Gastrocnemius medialis (tissue), 4 donors: ENCODE measurements at regions not wholly inside any gene's neighbourhood (a gene's known extent, or its start where the extent isn't known, plus 50 kb on each side); places are given as distances from the start of the nearest gene placed in this dataset.

ENCODE experiments used
- POLR2A ChIP-seq, 2 donors: fragments of 450-650 bp; IDR thresholded peaks; one replicate each; pipeline ENCODE4 v1.6.1; 2017; ENCODE audit warnings: antibody characterized with exemption in 2 of 2, mild to moderate bottlenecking in 2 of 2, moderate library complexity in 2 of 2
- TF ChIP-seq, protein P1 (sequence below), 5 experiments: fragments of 450-650 bp in 3 of 5; fragments of 200-600 bp in 2 of 5; sonication (generic) in 2 of 5; IDR thresholded peaks in 4 of 5; conservative IDR thresholded peaks in 1 of 5; 1 replicate in 4 of 5; 2 replicates in 1 of 5; pipeline ENCODE4 v1.5.1; 2016 to 2019; ENCODE audit warnings: antibody characterized with exemption in 5 of 5, mild to moderate bottlenecking in 3 of 5, moderate library complexity in 3 of 5

DNA sequence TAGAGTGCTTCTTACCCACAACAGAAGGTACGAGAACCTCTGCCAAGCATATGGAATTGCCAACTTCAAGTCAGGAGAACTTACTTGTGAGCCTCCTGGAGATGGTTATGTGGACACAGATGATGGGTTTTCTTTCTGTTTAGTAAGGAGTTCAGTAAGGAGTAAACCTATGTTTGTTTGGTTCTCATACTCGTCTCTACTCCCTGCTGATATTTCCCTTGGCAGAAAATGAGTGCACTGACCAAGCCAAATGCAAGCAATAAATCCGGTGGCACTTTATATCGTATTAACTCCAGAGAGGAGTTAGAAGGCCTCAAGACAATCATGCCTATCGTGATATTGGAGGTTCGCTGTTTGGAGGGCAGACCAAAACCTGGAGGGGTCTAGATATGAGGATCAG lies 83.2 kb upstream of the CYP1B1 start:
- TF ChIP-seq, protein P1, sequence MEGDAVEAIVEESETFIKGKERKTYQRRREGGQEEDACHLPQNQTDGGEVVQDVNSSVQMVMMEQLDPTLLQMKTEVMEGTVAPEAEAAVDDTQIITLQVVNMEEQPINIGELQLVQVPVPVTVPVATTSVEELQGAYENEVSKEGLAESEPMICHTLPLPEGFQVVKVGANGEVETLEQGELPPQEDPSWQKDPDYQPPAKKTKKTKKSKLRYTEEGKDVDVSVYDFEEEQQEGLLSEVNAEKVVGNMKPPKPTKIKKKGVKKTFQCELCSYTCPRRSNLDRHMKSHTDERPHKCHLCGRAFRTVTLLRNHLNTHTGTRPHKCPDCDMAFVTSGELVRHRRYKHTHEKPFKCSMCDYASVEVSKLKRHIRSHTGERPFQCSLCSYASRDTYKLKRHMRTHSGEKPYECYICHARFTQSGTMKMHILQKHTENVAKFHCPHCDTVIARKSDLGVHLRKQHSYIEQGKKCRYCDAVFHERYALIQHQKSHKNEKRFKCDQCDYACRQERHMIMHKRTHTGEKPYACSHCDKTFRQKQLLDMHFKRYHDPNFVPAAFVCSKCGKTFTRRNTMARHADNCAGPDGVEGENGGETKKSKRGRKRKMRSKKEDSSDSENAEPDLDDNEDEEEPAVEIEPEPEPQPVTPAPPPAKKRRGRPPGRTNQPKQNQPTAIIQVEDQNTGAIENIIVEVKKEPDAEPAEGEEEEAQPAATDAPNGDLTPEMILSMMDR (IDR thresholded peaks at IDR 0.05 in 4 of 5, conservative IDR thresholded peaks at IDR 0.05 in 1 of 5): no peak
- no peak for TF ChIP-seq POLR2A (IDR thresholded peaks at IDR 0.05)
